ENCODE measurements at regions not wholly inside any gene's neighbourhood (a gene's known extent, or its start where the extent isn't known, plus 50 kb on each side); places are given as distances from the start of the nearest gene placed in this dataset.
"Not testable (repeated sequence)": the region's sequence is repeated elsewhere in the genome, so short reads cannot be mapped to it uniquely, and the experiment has no call there.

DNA sequence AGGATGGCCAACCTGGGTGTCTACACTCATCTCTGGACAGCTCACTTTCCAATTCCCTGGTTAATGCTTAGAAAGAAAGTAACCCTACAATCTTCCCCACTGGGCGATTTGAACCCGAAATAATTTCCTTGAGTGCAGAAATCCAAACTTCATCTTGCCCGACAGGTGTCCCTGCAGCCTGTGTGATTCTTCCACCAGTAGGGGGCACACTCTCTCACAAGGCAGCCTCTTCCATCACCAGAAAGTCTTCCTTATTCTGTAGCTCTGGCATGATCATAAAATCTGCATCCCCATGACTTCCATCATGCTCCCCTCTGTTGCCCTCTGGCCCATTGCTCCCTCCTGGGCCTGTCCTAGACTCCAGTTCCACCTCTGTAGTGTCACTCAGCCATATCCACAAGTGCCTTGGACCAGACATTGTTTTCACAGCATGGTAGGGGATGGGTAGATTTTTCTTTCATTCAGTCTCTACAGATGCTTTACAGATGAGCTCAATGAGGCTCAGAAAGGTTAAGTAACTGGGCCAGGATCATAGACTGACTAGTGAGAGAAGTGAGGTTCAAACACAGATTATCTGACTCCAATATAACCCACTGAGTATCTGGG, 170.4 kb upstream of the SPTLC3 start:
- no peak for DNase-seq

DNA sequence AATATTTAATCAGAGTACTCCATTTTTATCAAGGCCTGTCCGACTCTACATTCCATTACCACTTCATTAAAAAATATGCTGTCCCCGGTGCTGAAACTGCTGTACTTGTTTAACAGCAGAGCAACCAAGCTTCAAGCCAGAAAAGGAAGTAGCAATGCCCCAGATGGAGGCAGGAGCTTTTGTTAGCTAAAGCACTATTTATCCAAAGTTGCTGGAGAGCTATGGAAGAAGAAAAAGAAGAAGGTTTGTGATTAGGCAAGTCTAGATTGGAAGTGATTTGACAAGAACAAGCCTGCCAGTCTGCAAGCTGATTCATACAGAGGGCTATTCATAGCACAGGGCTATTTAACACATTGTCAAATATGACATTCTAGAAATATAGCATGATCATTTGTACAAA, 160.9 kb upstream of the SPTLC3 start:
- DNase-seq, result peak; percentile 39

DNA sequence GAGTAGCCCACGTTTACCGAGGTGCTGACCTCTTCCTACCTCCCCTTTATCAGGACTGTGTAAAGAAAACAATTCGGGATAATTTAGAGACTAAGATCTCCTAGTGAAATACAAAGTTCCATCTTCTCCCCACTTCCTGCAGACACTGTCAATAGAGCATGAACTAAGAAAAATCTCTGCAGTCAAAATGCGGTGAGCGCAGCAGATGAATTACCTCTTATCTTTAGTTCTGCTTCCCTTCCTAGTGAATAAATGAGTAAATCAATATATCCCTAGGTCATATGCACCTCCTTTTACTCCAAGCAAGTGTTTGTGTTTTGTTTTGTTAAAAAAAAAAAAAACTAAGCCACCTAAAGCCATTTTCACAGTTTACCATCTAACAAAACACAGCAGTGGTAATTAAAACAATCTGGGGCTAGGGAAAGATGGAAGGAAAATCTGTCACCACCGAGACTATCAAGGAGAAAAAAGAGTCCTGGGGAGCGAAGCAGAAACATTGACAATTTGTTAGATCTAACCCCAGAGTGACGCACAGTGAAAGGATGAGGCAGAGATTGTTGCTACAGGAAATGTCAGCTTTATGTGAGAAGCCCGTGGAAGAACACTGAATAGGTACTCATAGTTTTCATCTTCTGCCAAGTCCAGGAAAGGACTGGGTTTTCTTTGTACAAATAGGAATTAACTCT, 159.4 kb upstream of the SPTLC3 start:
- no peak for DNase-seq

DNA sequence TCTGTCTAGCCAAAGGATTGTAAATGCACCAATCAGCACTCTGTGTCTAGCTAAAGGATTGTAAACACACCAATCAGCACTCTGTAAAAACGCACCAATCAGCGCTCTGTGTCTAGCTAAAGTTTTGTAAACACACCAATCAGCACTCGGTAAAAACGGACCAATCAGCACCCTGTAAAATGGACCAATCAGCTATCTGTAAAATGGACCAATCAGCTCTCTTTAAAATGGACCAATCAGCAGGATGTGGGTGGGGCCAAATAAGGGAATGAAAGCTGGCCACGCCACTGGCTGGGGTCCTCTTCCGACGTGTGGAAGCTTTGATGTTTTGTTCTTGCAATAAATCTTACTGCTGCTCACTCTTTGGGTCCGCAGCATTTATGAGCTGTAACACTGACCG, 151.1 kb upstream of the SPTLC3 start:
- not testable (repeated sequence) for DNase-seq

DNA sequence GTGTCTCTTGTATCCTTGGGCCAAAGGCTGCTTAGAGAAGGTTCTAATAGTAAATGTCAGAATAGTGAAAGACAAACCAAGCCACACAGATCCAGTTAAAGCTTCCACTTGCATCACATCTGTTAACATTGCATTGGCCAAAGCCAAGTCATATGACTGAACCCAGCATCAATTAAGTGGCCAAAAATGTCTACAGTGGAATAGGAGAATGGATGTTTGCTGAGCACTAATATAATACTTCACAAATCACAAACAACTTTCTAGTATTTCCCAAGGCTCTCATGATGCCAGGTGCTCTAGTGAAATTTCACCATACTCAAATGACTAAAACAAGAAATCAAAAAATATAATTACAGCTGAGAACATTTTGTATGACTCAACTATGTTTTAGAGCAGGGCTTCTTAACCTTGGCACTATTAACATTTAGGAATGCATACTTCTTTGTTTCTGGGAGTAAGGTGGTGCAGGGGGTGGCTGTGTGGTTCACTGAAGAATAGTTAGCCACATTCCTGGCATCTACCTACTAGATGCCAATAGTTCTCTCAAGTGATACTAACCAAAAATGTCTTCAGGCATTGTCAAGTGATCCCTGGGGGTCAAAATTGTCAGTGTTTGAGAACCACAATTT, 148.0 kb upstream of the SPTLC3 start:
- DNase-seq, result no peak

DNA sequence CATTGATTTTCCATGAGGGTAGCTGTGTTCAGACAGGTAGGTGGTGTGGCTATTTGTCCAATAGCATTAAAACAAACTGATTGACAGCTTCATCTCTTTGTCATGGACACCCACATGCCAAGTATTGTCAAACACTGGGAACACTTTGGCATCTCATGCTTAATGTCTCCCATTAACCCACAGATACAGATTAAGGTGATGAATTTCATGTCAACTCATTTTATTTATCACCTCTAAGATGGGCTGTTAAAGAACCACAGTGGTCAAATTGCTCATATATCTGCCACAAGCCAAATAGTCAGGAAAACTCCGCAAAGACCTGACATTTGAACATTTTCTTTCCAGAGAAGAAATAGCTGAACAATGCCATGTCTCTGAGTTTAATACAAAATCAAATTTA, 139.1 kb upstream of the SPTLC3 start:
- no peak for DNase-seq

DNA sequence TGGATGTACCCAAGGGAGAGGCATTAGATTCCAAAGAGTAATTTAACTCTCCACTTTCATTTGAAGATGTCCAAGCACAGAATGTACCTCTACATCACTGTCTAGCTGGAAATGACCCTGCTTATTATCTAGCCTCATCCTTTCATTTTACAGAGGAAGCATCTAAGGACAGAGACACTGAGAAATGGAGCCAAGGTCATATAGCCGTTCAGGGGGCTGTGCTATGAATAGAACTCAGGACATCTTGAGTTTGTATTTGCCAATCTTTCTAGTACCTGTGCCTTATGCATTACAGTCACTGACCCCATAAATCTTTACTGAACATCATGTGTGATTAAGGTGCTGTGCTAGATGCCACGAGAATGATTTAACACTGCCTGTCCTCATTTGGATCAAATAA, 138.2 kb upstream of the SPTLC3 start:
- DNase-seq, result no peak

DNA sequence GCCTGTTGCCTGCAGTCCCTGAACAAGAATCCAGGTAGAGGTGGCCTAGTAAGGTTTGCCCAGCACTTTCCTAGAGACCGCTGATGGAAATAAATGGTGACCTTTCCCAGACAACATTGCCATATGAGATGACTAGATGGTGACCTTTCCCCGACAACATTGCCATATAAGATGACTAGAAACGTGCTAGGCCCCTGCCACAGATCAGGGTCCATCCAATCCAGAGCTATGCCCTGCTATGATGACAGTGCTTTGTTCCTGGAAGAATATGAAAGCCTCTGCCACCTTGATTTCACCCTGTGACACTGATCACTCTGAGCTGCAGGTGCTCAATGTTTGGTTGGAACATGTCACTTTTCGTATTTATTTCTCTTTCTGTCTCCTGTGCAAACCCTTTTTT, 133.8 kb upstream of the SPTLC3 start:
- no peak for DNase-seq

DNA sequence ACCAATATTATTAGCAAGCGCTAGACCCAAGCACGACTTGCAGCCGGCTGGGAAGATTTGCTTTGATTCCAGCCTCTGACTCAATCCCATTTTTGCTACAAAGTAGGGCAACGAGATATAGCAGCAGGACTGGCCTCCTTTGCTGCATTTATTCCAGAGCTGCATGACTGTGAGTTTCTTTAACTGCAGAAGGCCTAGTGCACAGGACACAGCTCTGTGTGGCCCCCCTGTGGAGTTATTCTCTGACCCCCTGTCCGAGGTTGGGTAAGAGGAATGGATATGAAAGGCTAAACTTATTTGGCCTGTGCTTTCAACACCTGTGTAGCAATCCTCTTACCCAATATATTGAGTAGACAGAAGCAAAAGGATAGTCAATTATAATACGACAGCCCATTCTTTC, 133.3 kb upstream of the SPTLC3 start:
- DNase-seq, result no peak

DNA sequence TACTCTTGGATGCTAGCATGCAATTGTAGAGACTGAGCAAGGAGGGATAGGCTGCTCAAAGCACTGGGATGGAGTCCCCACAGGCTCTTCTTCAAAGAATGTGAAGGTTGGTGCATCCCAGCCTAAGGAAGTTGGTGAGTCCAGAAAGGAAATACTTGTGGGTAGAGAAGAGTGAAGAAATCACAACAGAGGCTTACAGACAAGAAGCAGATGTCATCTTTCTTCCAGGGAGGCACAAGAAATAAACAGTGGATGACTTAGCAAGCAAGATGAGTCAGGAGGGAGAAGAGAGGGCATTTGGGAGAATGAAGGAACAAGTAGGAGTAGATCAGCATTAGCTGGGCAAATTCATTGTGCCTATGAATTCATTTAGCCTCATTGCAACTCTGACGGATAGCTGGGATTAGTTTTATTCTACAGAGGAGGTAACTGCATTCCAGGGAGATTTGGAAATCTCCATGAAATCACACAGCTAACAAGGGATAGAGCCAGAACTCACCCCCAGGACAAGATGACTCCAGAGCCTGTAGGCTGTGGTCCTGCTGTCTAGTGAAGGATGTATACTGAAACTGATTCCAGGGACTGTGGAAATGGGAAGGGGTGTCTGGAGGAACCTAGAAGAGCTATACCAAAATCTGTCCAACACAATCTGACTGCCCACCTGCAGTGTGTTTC, 125.8 kb upstream of the SPTLC3 start:
- peak; percentile 69 for DNase-seq

DNA sequence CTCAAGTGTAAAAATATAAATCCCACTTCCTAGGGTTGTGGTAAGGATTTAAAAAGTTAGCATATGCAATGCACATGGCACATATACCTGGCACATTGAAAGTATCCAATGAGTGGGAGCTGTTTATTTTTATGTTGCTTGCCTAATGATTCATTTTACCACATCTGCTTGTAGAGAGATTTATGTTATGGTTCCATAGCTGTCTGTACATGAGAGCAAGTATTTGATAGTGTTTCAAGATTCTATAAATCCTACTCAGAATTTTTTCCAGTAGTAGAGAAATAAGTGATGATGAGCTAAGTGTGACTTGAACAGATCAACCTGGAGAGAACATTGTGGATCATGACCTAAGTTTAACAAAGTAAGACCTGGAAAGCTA, 125.3 kb upstream of the SPTLC3 start:
- DNase-seq, result no peak

DNA sequence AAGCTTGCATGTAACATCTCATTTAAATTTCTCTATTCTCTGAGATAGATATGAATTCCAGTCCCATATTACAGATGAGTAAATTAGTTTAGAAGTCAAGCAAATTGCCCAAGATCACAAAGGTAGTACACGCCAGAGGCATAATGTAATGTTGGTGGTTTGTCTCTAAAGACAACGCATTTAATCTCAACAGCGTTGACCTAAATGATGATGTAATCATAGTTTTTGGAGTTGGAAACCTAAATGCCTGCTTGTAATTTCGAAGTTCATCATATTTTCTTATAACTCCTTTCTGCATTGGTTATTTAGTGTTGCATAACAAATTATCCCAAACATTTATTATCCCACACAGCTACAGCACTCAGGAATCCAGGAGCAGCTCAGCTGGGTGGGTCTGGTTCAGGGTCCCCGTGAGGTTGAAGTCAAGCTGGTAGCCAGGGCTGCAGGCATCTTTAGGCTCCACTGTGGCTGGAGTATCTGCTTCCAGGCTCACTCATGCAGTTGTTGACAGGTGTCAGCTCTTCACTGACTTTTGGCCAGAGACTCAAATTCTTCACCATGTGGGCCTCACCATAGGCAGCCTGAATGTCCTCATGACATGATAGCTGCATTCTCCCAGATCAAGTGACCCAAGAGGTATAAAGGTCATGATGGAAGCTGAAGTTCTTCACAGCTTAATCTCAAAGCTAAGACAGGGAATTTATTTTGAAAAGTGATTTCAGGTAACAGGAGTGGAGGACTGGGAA, 122.0 kb upstream of the SPTLC3 start:
- DNase-seq, result no peak

DNA sequence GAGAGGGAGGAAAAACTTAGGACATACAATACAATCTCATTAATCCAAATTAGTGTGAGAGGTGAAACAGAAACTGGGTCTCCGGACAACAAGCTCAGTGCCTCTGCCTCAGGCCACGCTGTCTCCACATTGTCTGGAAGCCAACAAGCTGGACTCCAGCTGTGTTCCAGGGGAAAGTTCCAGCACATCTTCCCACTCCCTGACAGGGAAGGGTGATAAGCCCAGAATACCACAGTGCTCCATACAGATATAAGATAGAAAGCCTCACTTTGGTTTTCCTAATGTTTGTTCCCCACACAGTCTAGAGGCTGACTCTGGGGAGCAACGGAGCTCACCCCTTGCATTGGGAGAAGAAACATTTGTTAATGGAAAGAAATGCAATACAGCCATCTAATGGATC, 117.1 kb upstream of the SPTLC3 start:
- DNase-seq, result no peak

DNA sequence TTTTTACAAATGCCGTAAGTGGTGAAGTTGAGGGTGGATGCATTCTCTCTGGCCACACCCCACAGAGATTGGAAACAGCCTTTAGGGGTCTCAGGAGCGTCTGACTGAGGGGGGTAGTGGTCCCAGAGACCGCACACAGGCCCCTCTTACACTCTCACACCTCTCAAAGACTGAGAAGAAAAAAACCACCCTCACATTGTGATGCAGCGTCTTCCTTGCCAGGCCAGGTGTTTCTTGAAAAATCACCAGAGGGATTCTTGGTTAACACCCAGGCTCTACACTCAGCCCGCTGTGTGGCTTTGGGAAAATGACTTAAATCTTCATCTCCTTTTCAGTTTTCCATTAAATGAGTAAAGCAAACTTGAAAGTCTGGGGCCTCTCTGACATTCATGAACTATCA, 115.8 kb upstream of the SPTLC3 start:
- no peak for DNase-seq

DNA sequence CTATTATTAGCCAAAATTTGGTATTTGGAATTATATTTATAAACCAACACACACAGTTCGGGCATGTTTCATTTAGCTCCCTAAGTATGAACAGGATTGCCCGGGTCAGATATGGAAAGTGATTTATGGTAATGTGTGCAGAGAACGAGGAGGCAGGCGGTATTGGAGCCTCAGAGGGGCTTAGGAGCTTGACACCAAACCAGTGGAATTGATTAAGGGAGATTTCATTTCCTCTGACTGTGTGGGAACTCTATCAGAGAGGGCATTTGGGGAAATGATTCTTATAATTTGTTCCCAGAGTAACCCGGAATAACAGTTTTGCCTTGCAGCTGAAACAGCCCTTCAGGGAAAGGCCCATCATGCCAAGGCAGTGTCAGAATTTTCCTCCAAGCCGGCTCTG, 115.1 kb upstream of the SPTLC3 start:
- DNase-seq, result no peak

DNA sequence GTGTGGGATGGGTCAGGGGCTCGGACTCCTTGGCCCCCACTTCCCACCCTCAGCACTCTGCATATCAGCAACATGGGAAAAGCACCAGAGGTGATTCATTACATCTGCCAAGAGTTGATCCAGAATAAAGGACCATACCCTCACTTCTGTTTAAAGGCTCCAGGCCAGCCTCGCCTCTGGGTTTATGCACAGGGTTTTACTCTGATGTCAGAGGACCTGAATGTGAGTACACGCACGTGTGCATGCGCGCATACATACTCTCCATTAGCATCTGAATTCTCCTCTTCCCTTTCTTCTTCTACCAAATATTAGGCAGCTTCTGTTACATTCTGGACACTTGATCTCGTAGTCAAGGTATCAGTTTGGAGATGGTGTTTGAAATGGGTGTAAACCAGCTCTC, 114.7 kb upstream of the SPTLC3 start:
- DNase-seq, result no peak

DNA sequence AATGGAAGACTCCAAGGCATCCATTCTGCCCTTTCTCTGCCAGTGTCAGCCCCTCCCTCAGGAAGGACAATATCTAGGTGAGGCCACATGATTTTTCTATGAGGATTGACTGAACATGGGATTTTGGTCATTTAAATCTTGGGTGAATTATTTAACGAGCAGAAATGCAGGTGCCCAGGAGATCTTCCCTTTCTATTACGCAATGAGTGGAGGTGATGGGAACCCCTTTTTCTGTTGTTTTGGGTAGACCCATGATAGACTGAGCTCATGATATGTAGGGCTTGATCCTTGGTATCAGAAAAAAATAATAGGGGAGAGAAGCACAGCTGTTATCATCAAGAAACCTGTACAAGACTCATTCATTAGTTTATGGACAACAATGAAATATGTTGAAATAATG, 112.6 kb upstream of the SPTLC3 start:
- no peak for DNase-seq

DNA sequence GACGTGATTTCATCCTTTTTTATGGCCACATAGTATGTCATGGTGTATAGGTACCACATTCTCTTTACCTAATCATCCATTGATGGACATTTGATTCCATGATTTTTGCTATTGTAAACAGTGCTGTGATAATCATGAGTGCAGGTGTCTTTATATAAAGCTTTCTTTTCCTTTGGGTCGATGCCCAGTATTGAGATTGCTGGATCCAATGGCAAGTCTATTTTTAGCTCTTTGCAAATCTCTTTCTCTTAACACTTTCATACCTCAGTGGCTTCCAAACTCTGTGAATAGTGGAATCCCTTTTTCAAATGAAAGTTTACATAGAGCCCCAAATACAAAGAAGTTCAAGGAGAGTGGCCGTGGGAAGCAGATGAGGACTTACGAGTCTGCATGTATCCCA, 105.8 kb upstream of the SPTLC3 start:
- DNase-seq, result no peak

DNA sequence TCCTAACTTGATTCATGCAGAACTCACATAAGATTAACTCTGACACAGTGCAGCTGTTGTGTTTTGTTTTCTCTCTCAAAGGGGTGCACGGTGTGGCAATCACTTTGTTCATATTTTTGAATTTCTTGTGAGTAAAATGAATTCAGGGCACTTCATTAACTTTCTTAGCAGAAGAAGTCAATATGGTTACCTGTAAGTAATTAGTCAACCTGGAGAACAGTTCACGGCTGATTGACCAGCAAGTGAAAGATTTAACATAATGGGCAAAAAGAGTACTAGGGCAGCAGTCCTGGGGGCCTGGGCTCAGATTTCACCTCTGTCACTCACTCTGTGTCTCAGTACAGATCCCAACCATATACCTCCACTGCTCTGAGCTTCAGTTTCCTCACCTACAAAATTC, 102.4 kb upstream of the SPTLC3 start:
- DNase-seq, result no peak

DNA sequence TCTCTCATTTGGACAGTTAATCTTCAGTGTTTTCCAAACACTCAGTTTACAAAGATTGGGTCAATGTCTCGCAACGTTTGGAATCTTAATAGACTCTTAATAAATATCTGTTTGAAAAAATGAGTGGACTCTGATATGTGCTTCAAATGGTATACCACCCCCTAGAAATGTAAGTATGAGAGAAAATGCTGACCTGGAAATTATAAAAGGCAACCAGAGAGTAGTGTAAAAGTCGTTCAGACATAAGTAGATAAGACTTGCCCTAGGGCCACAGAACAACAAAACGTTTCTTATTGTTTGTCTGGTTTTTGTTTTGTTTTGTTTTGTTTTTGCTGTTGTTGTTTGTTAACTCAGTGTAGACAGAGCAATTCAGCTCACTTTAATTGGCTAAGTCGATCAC, 97.4 kb upstream of the SPTLC3 start:
- DNase-seq, result no peak

DNA sequence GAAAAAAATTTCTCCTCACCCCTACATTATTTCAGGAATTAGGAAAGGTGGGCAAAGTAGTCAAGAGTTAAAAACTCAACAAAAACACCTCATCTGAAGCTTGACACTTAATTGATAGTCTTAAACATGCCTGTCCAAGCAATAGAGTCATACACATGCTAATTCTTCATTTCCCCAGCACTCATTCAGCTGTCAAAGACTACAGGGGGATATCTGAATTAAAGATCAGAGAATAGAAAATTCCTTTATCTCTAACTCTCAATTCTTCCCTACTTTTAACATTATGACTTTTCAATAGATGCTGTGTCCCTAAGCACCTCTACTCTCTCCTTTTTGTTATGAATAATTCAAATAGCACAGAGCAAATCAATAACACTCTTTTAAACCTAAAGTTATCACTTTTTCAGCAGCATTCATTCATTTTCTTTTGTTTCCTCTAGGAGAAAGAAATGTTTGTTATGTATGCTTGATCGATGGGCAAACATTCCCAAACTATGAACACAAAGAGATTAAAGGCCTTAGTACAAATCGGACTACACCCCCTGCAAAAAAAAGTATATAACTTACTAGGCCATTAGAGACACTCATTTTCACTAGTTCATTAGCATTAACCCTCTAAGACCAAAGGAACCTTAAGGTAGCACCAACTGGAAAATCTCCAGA, 94.9 kb upstream of the SPTLC3 start:
- no peak for DNase-seq

DNA sequence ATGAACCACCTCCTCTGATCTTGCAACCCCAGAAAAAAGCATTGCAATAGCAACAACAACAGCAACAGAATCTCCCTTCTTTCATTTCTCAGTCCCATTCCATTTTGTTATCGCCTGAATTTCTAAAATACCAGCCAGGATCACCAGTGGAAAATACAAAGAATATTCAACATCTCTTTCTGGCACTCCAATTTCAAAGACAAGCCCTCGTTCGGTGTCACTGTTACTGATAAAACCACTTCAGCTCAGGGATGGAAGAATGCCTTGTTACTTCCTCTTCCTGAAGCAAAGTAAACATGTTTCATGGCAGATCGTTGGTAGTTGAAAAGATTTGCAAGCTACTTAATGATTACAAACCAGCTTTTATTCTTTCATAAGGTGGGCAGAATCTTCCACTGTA, 94.0 kb upstream of the SPTLC3 start:
- DNase-seq, result no peak

DNA sequence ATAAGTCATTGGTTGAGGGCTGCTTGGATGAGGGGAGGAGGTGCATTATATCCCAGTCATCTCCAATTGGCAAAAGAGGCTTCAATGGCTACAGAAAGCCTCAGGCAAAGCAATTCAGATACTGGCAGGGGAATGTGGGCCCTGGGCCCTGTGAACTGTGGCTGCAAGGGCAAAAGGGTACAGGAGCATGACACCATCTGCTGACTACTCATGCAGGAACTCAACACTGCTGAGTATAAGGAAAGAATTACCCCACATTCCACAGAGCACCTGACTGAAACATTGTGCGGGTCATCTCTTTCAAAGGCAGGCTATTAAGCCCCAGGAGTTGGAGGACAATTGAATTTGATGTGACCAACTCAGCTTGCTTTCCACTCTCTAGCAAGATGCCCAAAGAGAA, 92.1 kb upstream of the SPTLC3 start:
- DNase-seq, result no peak
